Astrocyte (in vitro differentiated cells and primary cell): ENCODE measurements at regions not wholly inside any gene's neighbourhood (a gene's known extent, or its start where the extent isn't known, plus 50 kb on each side); places are given as distances from the start of the nearest gene placed in this dataset.

Experiments
- EZH2 ChIP-seq: IDR thresholded peaks from 2 replicates; pipeline ENCODE4 v1.6.1; 2012; ENCODE audit warnings: mild to moderate bottlenecking, low read length, inconsistent platforms; ENCODE audit not compliant: insufficient read depth
- TF ChIP-seq, protein P1 (sequence below): IDR thresholded peaks from 2 replicates; pipeline ENCODE4 v1.5.1; 2011; ENCODE audit warnings: low read depth, mild to moderate bottlenecking, inconsistent platforms, low read length, moderate library complexity; ENCODE audit not compliant: insufficient read depth

DNA sequence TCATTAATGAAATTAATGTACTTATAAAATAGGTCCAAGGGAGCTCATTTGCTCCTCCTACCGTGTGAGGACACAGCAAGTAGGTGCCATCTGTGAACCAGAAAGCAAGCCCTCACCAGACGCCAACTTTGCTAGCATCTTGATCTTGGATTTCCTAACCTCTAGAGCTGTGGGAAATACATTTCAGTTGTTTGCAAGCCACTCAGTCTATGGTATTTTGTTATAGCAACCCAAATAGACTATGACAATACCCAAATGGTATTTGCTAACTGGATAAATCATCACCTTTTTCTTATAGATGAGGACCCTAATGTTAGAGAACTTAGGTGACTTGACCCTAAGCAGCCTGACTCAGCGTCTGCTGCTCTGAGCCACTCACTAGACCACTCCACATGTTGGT, 379.6 kb downstream of the HRH4 start:
- no peak for TF ChIP-seq EZH2
- TF ChIP-seq, protein P1, sequence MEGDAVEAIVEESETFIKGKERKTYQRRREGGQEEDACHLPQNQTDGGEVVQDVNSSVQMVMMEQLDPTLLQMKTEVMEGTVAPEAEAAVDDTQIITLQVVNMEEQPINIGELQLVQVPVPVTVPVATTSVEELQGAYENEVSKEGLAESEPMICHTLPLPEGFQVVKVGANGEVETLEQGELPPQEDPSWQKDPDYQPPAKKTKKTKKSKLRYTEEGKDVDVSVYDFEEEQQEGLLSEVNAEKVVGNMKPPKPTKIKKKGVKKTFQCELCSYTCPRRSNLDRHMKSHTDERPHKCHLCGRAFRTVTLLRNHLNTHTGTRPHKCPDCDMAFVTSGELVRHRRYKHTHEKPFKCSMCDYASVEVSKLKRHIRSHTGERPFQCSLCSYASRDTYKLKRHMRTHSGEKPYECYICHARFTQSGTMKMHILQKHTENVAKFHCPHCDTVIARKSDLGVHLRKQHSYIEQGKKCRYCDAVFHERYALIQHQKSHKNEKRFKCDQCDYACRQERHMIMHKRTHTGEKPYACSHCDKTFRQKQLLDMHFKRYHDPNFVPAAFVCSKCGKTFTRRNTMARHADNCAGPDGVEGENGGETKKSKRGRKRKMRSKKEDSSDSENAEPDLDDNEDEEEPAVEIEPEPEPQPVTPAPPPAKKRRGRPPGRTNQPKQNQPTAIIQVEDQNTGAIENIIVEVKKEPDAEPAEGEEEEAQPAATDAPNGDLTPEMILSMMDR: no peak
